Neural cell (in vitro differentiated cells): ENCODE measurements at regions not wholly inside any gene's neighbourhood (a gene's known extent, or its start where the extent isn't known, plus 50 kb on each side); places are given as distances from the start of the nearest gene placed in this dataset.

ENCODE experiments used
- CTCF ChIP-seq: fragments of 450-650 bp; IDR thresholded peaks from 2 replicates; pipeline ENCODE4 v1.5.1; 2014; ENCODE audit warnings: antibody characterized with exemption, mild to moderate bottlenecking, moderate library complexity; ENCODE audit not compliant: poor library complexity, severe bottlenecking
- EP300 ChIP-seq: fragments of 450-650 bp; conservative IDR thresholded peaks from 2 replicates; pipeline ENCODE4 v1.6.1; 2014; ENCODE audit warnings: antibody characterized with exemption, mild to moderate bottlenecking, moderate library complexity; ENCODE audit not compliant: poor library complexity, severe bottlenecking
- EZH2 ChIP-seq: fragments of 200-600, 300-800 bp; shearing (Covaris generic), sonication (generic); IDR thresholded peaks from 2 replicates; pipeline ENCODE4 v1.6.1; 2014; ENCODE audit warnings: antibody characterized with exemption, low read length, borderline replicate concordance, mild to moderate bottlenecking; ENCODE audit not compliant: insufficient read depth, poor library complexity, severe bottlenecking
- MXI1 ChIP-seq: fragments of 450-650 bp; conservative IDR thresholded peaks from 2 replicates; pipeline ENCODE4 v1.6.1; 2014; ENCODE audit warnings: antibody characterized with exemption, mild to moderate bottlenecking; ENCODE audit not compliant: poor library complexity, severe bottlenecking
- POLR2AphosphoS5 ChIP-seq: IDR thresholded peaks from 2 replicates; pipeline ENCODE4 v1.6.1; 2012
- RAD21 ChIP-seq: fragments of 450-650 bp; conservative IDR thresholded peaks from 2 replicates; pipeline ENCODE4 v1.6.1; 2014; ENCODE audit warnings: antibody characterized with exemption, mild to moderate bottlenecking, moderate library complexity
- SMC3 ChIP-seq: fragments of 450-650 bp; conservative IDR thresholded peaks from 2 replicates; pipeline ENCODE4 v1.6.1; 2014; ENCODE audit warnings: antibody characterized with exemption, mild to moderate bottlenecking, moderate library complexity; ENCODE audit not compliant: poor library complexity
- TAF1 ChIP-seq: IDR thresholded peaks from 2 replicates; pipeline ENCODE4 v1.6.1; 2012; ENCODE audit warnings: low read depth

- TF ChIP-seq CTCF (no peak), EP300 (no peak), EZH2 (no peak), RAD21 (no peak), MXI1 (no peak), TAF1 (no peak), POLR2AphosphoS5 (no peak), SMC3 (no peak)
Observed at GRCh38 chr2:14398641-14399040, 233.9 kb upstream of the LRATD1 start.
